Erythroblast (primary cell): ENCODE measurements at regions not wholly inside any gene's neighbourhood (a gene's known extent, or its start where the extent isn't known, plus 50 kb on each side); places are given as distances from the start of the nearest gene placed in this dataset.
"Not testable (repeated sequence)": the region's sequence is repeated elsewhere in the genome, so short reads cannot be mapped to it uniquely, and the experiment has no call there.

Experiments
- DNase-seq, 2 experiments: peaks; one replicate each; lab custom pipeline; 2025; lab: John Stamatoyannopoulos, UW
- GATA1 ChIP-seq: IDR thresholded peaks from 2 replicates; pipeline ENCODE4 v1.6.1; 2011; ENCODE audit warnings: low read depth, mild to moderate bottlenecking, control low read depth, low read length, moderate library complexity
- POLR2A ChIP-seq: IDR thresholded peaks from 2 replicates; pipeline ENCODE4 v1.6.1; 2011; ENCODE audit warnings: mild to moderate bottlenecking, low read length

GRCh38 chr3:194257916-194258668 lies 93.0 kb downstream of the CPN2 start:
- TF ChIP-seq GATA1 (no peak), POLR2A (no peak)

GRCh38 chr3:194259982-194260766 lies 91.0 kb downstream of the CPN2 start:
- DNase-seq = no peak
- no peak for TF ChIP-seq GATA1
- TF ChIP-seq POLR2A = no peak

More at GRCh38 chr3:194257916-194258668, 93.0 kb downstream of the CPN2 start:
- no peak for DNase-seq

GRCh38 chr3:194261581-194262063 lies 89.5 kb downstream of the CPN2 start:
- TF ChIP-seq POLR2A (no peak), GATA1 (no peak)
- DNase-seq = no peak

GRCh38 chr3:194262176-194262924 lies 88.8 kb downstream of the CPN2 start:
- TF ChIP-seq POLR2A = no peak
- no peak for TF ChIP-seq GATA1
- DNase-seq = no peak

GRCh38 chr3:194262925-194263305 lies 88.2 kb downstream of the CPN2 start:
- TF ChIP-seq POLR2A (no peak), GATA1 (no peak)

GRCh38 chr3:194264631-194265504 lies 86.3 kb downstream of the CPN2 start:
- DNase-seq = not testable (repeated sequence)

More at GRCh38 chr3:194262925-194263305, 88.2 kb downstream of the CPN2 start:
- DNase-seq = no peak

GRCh38 chr3:194265505-194265892 lies 85.6 kb downstream of the CPN2 start:
- TF ChIP-seq GATA1 (no peak), POLR2A (no peak)
- no peak for DNase-seq

- no peak for DNase-seq
- TF ChIP-seq GATA1 = no peak
- no peak for TF ChIP-seq POLR2A
These were observed 84.8 kb downstream of the CPN2 start for GRCh38 chr3:194265996-194266964.

GRCh38 chr3:194267744-194268653 lies 83.1 kb downstream of the CPN2 start:
- DNase-seq = no peak

GRCh38 chr3:194268654-194269512 lies 82.2 kb downstream of the CPN2 start:
- TF ChIP-seq POLR2A (no peak), GATA1 (no peak)
- peak in 1 of 2 experiments; percentile 37 for DNase-seq

More at GRCh38 chr3:194267744-194268653, 83.1 kb downstream of the CPN2 start:
- TF ChIP-seq POLR2A (no peak), GATA1 (no peak)
